Endothelial cell of umbilical vein (primary cell): ENCODE measurements at regions not wholly inside any gene's neighbourhood (a gene's known extent, or its start where the extent isn't known, plus 50 kb on each side); places are given as distances from the start of the nearest gene placed in this dataset.

Experiments
- BruUV-seq: library from RNA; stranded (reverse); fragments of 400-500 nt; replicated peaks from 2 replicates; lab custom pipeline; 2021; lab: Mats Ljungman, UMichigan
- CTCF ChIA-PET: fragments of 300-600, 350-600 bp; sonication (Branson Sonifier 250); formaldehyde crosslinking; loops from one replicate; lab custom pipeline; 2021; ENCODE audit warnings: antibody characterized with exemption, inconsistent platforms; lab: Charles Lee
- POLR2A ChIA-PET: fragments of 300-600, 350-600 bp; sonication (Branson Sonifier 250); formaldehyde crosslinking; loops from one replicate; lab custom pipeline; 2021; ENCODE audit warnings: antibody characterized with exemption, inconsistent platforms; lab: Charles Lee
- DNase-seq: peaks from one replicate; pipeline ENCODE4 v3.0.0-alpha.2; 2011; ENCODE audit warnings: low read depth, low spot score
- FAIRE-seq: peaks from 2 replicates; lab custom pipeline; 2011; peaks lifted over from hg19 to GRCh38; lab: Jason Lieb, UNC
- H2AFZ ChIP-seq: 2 replicates; pipeline ENCODE4 v1.6.0; 2012; ENCODE audit warnings: low read depth, low read length, control low read depth, inconsistent platforms
- H3K27ac ChIP-seq: 2 replicates; pipeline ENCODE4 v1.5.1; 2011; ENCODE audit warnings: low read depth, mild to moderate bottlenecking, control low read depth, low read length, moderate library complexity; ENCODE audit not compliant: insufficient read depth
- H3K27me3 ChIP-seq, 2 experiments: 2 replicates each; pipeline versions ENCODE4 v1.6.0 to v1.6.1; 2011; ENCODE audit warnings: low read length in 2 of 2, mixed read lengths in 1 of 2; ENCODE audit not compliant: control insufficient read depth in 2 of 2, insufficient read depth in 2 of 2
- H3K36me3 ChIP-seq, 2 experiments: 2 replicates in 1 of 2; 3 replicates in 1 of 2; pipeline ENCODE4 v1.5.1; 2011; ENCODE audit warnings: low read length in 2 of 2, mild to moderate bottlenecking in 1 of 2, moderate library complexity in 1 of 2; ENCODE audit not compliant: control insufficient read depth in 2 of 2, insufficient read depth in 2 of 2; ENCODE audit errors: extremely low read depth in 1 of 2
- H3K4me1 ChIP-seq: 3 replicates; pipeline ENCODE4 v1.5.1; 2011; ENCODE audit warnings: mild to moderate bottlenecking, low read length; ENCODE audit not compliant: control insufficient read depth, insufficient read depth; ENCODE audit errors: extremely low read depth
- H3K4me2 ChIP-seq: 2 replicates; pipeline ENCODE4 v1.6.1; 2011; ENCODE audit warnings: low read length, control low read depth, mixed read lengths; ENCODE audit not compliant: insufficient read depth
- H3K4me3 ChIP-seq, 3 experiments: fragments of 200-600 bp in 1 of 3; sonication (generic), shearing (Covaris generic) in 1 of 3; replicated peaks in 1 of 3; 2 replicates each; pipeline ENCODE4 v1.5.1; 2011 to 2016; ENCODE audit warnings: control low read depth in 3 of 3, low read length in 3 of 3, mild to moderate bottlenecking in 2 of 3, inconsistent platforms in 1 of 3, low read depth in 1 of 3, moderate library complexity in 1 of 3; ENCODE audit not compliant: insufficient read depth in 1 of 3
- H3K79me2 ChIP-seq: 2 replicates; pipeline ENCODE4 v1.6.0; 2012; ENCODE audit warnings: low read length, inconsistent platforms; ENCODE audit not compliant: control insufficient read depth, insufficient read depth
- H3K9ac ChIP-seq: replicated peaks from 2 replicates; pipeline ENCODE3; 2011; ENCODE audit warnings: low read length, control low read depth; ENCODE audit not compliant: insufficient read depth; ENCODE audit errors: extremely low read depth
- H3K9me1 ChIP-seq: replicated peaks from 3 replicates; pipeline ENCODE4 v1.6.0; 2011; ENCODE audit warnings: mild to moderate bottlenecking, low read length; ENCODE audit not compliant: control insufficient read depth, insufficient read depth; ENCODE audit errors: extremely low read depth
- H3K9me3 ChIP-seq: replicated peaks from 2 replicates; pipeline ENCODE4 v1.5.1; 2012; ENCODE audit warnings: low read length, inconsistent platforms; ENCODE audit not compliant: control insufficient read depth, insufficient read depth
- H4K20me1 ChIP-seq: replicated peaks from 2 replicates; pipeline ENCODE3; 2011; ENCODE audit warnings: mild to moderate bottlenecking, low read length; ENCODE audit not compliant: control insufficient read depth, insufficient read depth; ENCODE audit errors: extremely low read depth
- EZH2 ChIP-seq: IDR thresholded peaks from 2 replicates; pipeline ENCODE4 v1.6.1; 2012; ENCODE audit warnings: borderline replicate concordance, low read depth, mild to moderate bottlenecking, moderate library complexity, low read length, inconsistent platforms; ENCODE audit not compliant: severe bottlenecking
- FOS ChIP-seq: IDR thresholded peaks from 2 replicates; pipeline ENCODE4 v1.6.1; 2011; ENCODE audit warnings: mild to moderate bottlenecking, low read length, moderate library complexity, borderline replicate concordance; ENCODE audit not compliant: insufficient read depth
- GATA2 ChIP-seq: IDR thresholded peaks from 2 replicates; pipeline ENCODE4 v1.7.0; 2011; ENCODE audit warnings: low read depth, mild to moderate bottlenecking, moderate library complexity, mixed read lengths, low read length; ENCODE audit not compliant: insufficient read length, insufficient read depth
- JUN ChIP-seq: IDR thresholded peaks from 2 replicates; pipeline ENCODE4 v1.6.1; 2011; ENCODE audit warnings: borderline replicate concordance, low read depth; ENCODE audit not compliant: insufficient read length, insufficient read depth
- MYC ChIP-seq: IDR thresholded peaks from one replicate; pipeline ENCODE4 v1.6.1; 2011; ENCODE audit warnings: mild to moderate bottlenecking, low read depth, low read length
- POLR2A ChIP-seq: IDR thresholded peaks from 2 replicates; pipeline ENCODE4 v1.6.1; 2012; ENCODE audit warnings: low read depth, mild to moderate bottlenecking, control low read depth, low read length
- POLR2AphosphoS5 ChIP-seq: IDR thresholded peaks from 2 replicates; pipeline ENCODE4 v1.6.1; 2012; ENCODE audit warnings: low read depth, mild to moderate bottlenecking, control low read depth, low read length, moderate library complexity; ENCODE audit not compliant: insufficient read depth
- dilution Hi-C: fragments of 300-500 bp; cut with MboI; formaldehyde crosslinking; loops from one replicate; pipeline ENCODE4 v1.15.0; 2019; ENCODE audit warnings: low sequenced_read_pairs; ENCODE audit not compliant: extremely low pct_ligation_motif_present
- intact Hi-C: fragments of 100-400 bp; cut with micrococcal nuclease; formaldehyde crosslinking; loops from one replicate; pipeline ENCODE4 v1.10.0; 2022
- TF ChIP-seq, protein P1 (sequence below): IDR thresholded peaks from 2 replicates; pipeline ENCODE4 v1.6.1; 2011; ENCODE audit not compliant: insufficient read depth, insufficient read length
- TF ChIP-seq, protein P2 (sequence below), 2 donors: IDR thresholded peaks; 1 replicate in 1 of 2; 2 replicates in 1 of 2; pipeline ENCODE4 v1.5.1; 2011; ENCODE audit warnings: low read length in 2 of 2, mild to moderate bottlenecking in 2 of 2, moderate library complexity in 2 of 2, control low read depth in 1 of 2, inconsistent platforms in 1 of 2, low read depth in 1 of 2; ENCODE audit not compliant: insufficient read depth in 1 of 2; ENCODE audit errors: extremely low read depth in 1 of 2

DNA sequence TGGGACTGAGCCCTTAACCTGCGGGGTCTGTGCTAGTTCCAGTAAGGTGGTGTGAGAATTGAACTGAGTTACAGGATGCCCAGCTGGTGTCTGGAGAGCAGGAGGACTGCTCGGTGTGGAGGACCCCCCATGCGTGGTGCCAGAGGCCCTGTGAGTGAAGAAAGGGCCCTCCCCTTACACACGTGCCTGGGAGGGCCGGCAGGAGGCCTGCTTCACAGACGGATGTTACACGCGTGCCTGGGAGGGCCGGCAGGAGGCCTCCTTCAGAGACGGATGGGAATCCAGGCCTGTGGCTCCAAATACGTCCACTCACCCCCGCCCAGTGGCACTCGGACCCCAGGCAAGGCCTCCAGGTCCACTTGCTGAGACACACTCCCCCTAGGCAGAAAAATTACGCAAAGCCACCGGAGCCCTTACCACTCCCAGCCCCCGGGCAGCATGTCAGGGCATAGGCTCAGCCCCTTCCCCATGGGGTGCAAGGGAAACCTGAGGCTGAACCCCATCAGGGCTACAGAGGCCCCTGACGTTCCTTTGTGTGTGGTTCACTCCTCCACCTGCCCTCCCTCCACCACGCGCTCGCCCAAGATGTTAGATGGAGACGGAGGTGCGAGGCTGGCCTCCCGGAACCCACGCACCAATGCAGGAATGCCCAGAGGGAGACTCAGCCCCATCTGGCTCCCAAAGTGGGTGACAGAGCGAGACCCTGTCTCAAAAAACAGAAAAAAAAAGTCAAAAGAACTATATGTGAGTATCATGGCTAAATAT is 227.8 kb downstream of the BRD1 start:
- Histone ChIP-seq H4K20me1 (no peaks in the 10 kb centered on the region), H3K27ac (no peak overlapping the region), H3K9me3 (no peaks in the 10 kb centered on the region), H2AFZ (no peak overlapping the region), H3K36me3 (peaks cover 0 to 3% of the 10 kb centered on the region in 2 experiments), H3K4me3 (no peak overlapping the region), H3K4me2 (no peak overlapping the region), H3K9ac (no peak overlapping the region), H3K79me2 (no peaks in the 10 kb centered on the region), H3K27me3 (no peaks in the 10 kb centered on the region), H3K9me1 (no peaks in the 10 kb centered on the region), H3K4me1 (no peaks in the 10 kb centered on the region)
- dilution Hi-C loops = no loop called here
- ChIA-PET POLR2A (no interaction called here), CTCF (no interaction called here)
- intact Hi-C loops = no loop called here
- TF ChIP-seq GATA2 (no peak), JUN (no peak), MYC (no peak), POLR2AphosphoS5 (no peak), FOS (no peak), EZH2 (no peak), POLR2A (no peak)
- TF ChIP-seq, protein P1, sequence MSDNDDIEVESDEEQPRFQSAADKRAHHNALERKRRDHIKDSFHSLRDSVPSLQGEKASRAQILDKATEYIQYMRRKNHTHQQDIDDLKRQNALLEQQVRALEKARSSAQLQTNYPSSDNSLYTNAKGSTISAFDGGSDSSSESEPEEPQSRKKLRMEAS = no peak
- TF ChIP-seq, protein P2, sequence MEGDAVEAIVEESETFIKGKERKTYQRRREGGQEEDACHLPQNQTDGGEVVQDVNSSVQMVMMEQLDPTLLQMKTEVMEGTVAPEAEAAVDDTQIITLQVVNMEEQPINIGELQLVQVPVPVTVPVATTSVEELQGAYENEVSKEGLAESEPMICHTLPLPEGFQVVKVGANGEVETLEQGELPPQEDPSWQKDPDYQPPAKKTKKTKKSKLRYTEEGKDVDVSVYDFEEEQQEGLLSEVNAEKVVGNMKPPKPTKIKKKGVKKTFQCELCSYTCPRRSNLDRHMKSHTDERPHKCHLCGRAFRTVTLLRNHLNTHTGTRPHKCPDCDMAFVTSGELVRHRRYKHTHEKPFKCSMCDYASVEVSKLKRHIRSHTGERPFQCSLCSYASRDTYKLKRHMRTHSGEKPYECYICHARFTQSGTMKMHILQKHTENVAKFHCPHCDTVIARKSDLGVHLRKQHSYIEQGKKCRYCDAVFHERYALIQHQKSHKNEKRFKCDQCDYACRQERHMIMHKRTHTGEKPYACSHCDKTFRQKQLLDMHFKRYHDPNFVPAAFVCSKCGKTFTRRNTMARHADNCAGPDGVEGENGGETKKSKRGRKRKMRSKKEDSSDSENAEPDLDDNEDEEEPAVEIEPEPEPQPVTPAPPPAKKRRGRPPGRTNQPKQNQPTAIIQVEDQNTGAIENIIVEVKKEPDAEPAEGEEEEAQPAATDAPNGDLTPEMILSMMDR (IDR thresholded peaks at IDR 0.05; ENCODE audit: extremely low read depth in 1 of 2, insufficient read depth in 1 of 2, low read depth in 1 of 2, low read length in 2 of 2) = no peak
- no TSS peak for BruUV-seq
- FAIRE-seq = no peak
- DNase-seq = no peak
